K562 (cell line): ENCODE measurements at regions not wholly inside any gene's neighbourhood (a gene's known extent, or its start where the extent isn't known, plus 50 kb on each side); places are given as distances from the start of the nearest gene placed in this dataset.

Source experiments
- MXI1 ChIP-seq: IDR thresholded peaks from 2 replicates; pipeline ENCODE4 v1.6.1; 2011; ENCODE audit warnings: low read depth, mild to moderate bottlenecking, improper control_type of control experiment, low read length
- RFX7 ChIP-seq: fragments of 250-450 bp; sonication (Bioruptor Pico); IDR thresholded peaks from 2 replicates; pipeline ENCODE4 v1.5.1; 2021; ENCODE audit warnings: mild to moderate bottlenecking

DNA sequence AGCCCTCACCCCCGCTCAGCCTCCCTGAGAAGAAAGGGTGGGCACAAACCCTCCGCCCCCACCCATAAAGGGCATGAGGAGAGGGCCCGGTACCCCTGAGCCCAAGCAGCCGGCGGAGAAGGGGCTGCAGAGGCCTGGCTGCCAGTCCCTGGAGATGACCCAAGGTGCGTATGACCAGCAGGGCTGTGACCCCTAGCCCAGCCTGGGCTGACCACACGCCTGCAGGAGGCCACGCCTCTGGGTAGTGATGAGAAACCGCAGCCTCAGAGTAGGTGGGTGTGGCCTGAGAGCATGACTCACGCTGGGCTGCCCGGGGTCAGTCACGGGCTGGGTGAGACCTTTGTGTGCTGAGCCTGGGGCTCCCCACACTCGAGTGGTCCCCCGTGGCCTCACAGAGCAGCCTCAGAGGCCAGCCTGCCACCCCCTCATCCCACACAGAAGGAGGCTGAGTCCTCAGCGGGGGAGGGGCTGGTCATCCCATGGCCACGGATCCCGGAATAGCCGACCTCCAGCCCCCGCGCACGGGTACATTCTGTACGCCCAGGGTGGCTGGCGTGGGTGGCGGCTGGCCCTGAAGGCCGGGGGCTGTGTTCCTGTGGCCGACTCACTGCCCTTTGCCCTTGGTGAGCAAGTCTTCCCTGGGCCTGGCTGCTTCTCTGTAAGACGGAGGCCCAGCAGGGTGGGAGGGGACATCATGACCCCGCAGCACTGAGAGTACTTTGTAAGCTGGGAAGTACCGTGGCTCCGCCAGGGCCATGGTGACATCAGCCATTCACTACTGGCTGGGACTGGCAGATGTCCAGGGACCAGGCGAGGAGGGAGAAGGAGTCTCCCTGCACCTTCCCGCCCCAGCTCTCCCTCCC, 110.8 kb upstream of the OTOS start:
- TF ChIP-seq RFX7 (CRISPR knock-in tag) (no peak), MXI1 (no peak)
